ENCODE measurements at regions not wholly inside any gene's neighbourhood (a gene's known extent, or its start where the extent isn't known, plus 50 kb on each side); places are given as distances from the start of the nearest gene placed in this dataset.

DNA sequence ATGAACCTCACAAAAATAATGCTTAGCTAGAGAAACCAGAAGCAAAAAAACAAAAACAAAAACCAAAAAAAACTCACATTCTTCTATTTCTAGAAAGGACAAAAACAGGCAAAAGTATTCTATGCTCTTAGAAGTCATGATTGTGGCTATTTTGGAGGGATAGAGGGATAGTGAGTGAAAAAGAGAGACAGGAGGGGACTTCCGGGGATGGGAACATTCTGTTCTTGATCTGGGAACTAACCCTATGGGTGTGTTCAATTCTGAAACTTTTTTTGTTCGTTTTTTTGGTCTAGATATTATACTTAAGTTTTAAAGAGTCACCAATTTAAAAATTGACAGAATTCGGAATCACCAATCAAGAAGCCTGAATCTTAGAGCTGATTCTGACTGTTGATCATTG is 120.0 kb upstream of the TPM1 start:
- POLR2A ChIA-PET (ENCODE audit: low non-redundant PET) = no interaction called here
- BruUV-seq (replicated peaks) = no TSS peak

GRCh38 chr15:62925875-62926274 is 116.7 kb upstream of the TPM1 start:
- no peak for TF ChIP-seq CTCF (conservative IDR thresholded peaks at IDR 0.05; ENCODE audit: low read depth, low read length)
- no peak for TF ChIP-seq EZH2 (IDR thresholded peaks at IDR 0.05; ENCODE audit: borderline replicate concordance, low read depth, low read length, poor library complexity, severe bottlenecking)
- Histone ChIP-seq H3K4me3 (ENCODE audit: low read depth, low read length, poor library complexity, severe bottlenecking) (no peak overlapping the region), H3K4me1 (ENCODE audit: insufficient read depth, low read length, poor library complexity, severe bottlenecking) (peaks cover 4% of the 10 kb centered on the region), H3K9me3 (ENCODE audit: low read depth, low read length, poor library complexity, severe bottlenecking) (no peaks in the 10 kb centered on the region), H3K27me3 (replicated peaks; ENCODE audit: insufficient read depth, low read depth, low read length, poor library complexity) (no peaks in the 10 kb centered on the region), H3K36me3 (ENCODE audit: insufficient read depth, low read length, poor library complexity, severe bottlenecking) (no peaks in the 10 kb centered on the region), H3K27ac (ENCODE audit: low read depth, low read length, poor library complexity, severe bottlenecking) (no peak overlapping the region)
- ChIA-PET CTCF (no interaction called here), POLR2A (ENCODE audit: low non-redundant PET) (no interaction called here)
- intact Hi-C loops (cut with micrococcal nuclease; ENCODE audit: unreplicated experiment) = no loop called here
- BruUV-seq (replicated peaks) = no TSS peak
- no peak for DNase-seq (ENCODE audit: low spot score)

More for the DNA sequence above, 120.0 kb upstream of the TPM1 start:
- Histone ChIP-seq H3K4me1 (ENCODE audit: insufficient read depth, low read length, poor library complexity, severe bottlenecking) (no peaks in the 10 kb centered on the region), H3K27me3 (replicated peaks; ENCODE audit: insufficient read depth, low read depth, low read length, poor library complexity) (no peaks in the 10 kb centered on the region), H3K4me3 (ENCODE audit: low read depth, low read length, poor library complexity, severe bottlenecking) (no peak overlapping the region), H3K9me3 (ENCODE audit: low read depth, low read length, poor library complexity, severe bottlenecking) (no peaks in the 10 kb centered on the region), H3K27ac (ENCODE audit: low read depth, low read length, poor library complexity, severe bottlenecking) (no peak overlapping the region), H3K36me3 (ENCODE audit: insufficient read depth, low read length, poor library complexity, severe bottlenecking) (no peaks in the 10 kb centered on the region)
- TF ChIP-seq CTCF (conservative IDR thresholded peaks at IDR 0.05; ENCODE audit: low read depth, low read length) = no peak
- TF ChIP-seq EZH2 (IDR thresholded peaks at IDR 0.05; ENCODE audit: borderline replicate concordance, low read depth, low read length, poor library complexity, severe bottlenecking) = no peak
- CTCF ChIA-PET = no interaction called here
- DNase-seq (ENCODE audit: low spot score) = no peak
- intact Hi-C loops (cut with micrococcal nuclease; ENCODE audit: unreplicated experiment) = no loop called here

DNA sequence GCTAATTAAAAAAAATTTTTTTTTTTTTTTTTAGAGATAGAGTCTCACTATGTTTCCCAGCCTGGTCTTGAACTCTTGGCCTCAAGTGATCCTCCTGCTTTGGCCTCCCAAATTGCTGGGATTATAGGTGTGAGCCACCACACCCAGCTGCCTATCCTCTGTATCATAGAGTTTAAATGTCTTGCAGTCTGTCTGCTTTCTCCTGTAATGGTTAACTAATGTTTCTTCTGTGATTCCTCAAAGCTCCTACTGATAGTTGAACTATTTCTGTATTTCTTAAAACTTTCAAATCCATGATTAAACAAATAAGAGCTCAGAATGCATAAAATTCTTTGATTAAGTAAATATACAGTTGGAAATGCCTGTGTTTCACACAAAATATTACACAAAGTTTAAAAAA is 115.4 kb upstream of the TPM1 start:
- no peaks in the 10 kb centered on the region for H3K27me3 ChIP-seq (replicated peaks; ENCODE audit: insufficient read depth, low read depth, low read length, poor library complexity)
- TF ChIP-seq EZH2 (IDR thresholded peaks at IDR 0.05; ENCODE audit: borderline replicate concordance, low read depth, low read length, poor library complexity, severe bottlenecking) = no peak
- no peak for TF ChIP-seq CTCF (conservative IDR thresholded peaks at IDR 0.05; ENCODE audit: low read depth, low read length)
- ChIA-PET POLR2A (ENCODE audit: low non-redundant PET) (no interaction called here), CTCF (no interaction called here)
- no peak overlapping the region for H3K4me3 ChIP-seq (ENCODE audit: low read depth, low read length, poor library complexity, severe bottlenecking)
- peaks cover 4% of the 10 kb centered on the region for H3K4me1 ChIP-seq (ENCODE audit: insufficient read depth, low read length, poor library complexity, severe bottlenecking)
- BruUV-seq (replicated peaks) = no TSS peak
- no peak for DNase-seq (ENCODE audit: low spot score)
- no peaks in the 10 kb centered on the region for H3K36me3 ChIP-seq (ENCODE audit: insufficient read depth, low read length, poor library complexity, severe bottlenecking)
- intact Hi-C loops (cut with micrococcal nuclease; ENCODE audit: unreplicated experiment) = no loop called here
- no peaks in the 10 kb centered on the region for H3K9me3 ChIP-seq (ENCODE audit: low read depth, low read length, poor library complexity, severe bottlenecking)
- H3K27ac ChIP-seq (ENCODE audit: low read depth, low read length, poor library complexity, severe bottlenecking) = no peak overlapping the region

All from A673 (cell line).